ENCODE measurements at regions not wholly inside any gene's neighbourhood (a gene's known extent, or its start where the extent isn't known, plus 50 kb on each side); places are given as distances from the start of the nearest gene placed in this dataset.

- intact Hi-C loops (cut with DNase I; ENCODE audit: low total_unique reads): no loop called here
- WGBS, 2 donors: 61 to 100% methylated on average over 2 to 4 of the region's 7 CpGs
- H3K9me3 ChIP-seq: no peaks in the 10 kb centered on the region
- no peaks in the 10 kb centered on the region for H3K4me1 ChIP-seq
- H3K27me3 ChIP-seq: no peaks in the 10 kb centered on the region
- peak; percentile 16 for DNase-seq
- TF ChIP-seq POLR2A (IDR thresholded peaks at IDR 0.05) (no peak), CTCF (IDR thresholded peaks at IDR 0.05) (no peak)
- H3K27ac ChIP-seq: no peak overlapping the region
- no peaks in the 10 kb centered on the region for H3K36me3 ChIP-seq (ENCODE audit: low read depth, missing control alignments)
- no peak overlapping the region for H3K4me3 ChIP-seq
Measured at GRCh38 chrX:69082753-69083150, 82.5 kb downstream of the PJA1 start.

GRCh38 chrX:69082055-69082752 is 83.0 kb downstream of the PJA1 start:
- Histone ChIP-seq H3K36me3 (ENCODE audit: low read depth, missing control alignments) (no peaks in the 10 kb centered on the region), H3K27me3 (no peaks in the 10 kb centered on the region), H3K9me3 (no peaks in the 10 kb centered on the region), H3K4me1 (no peaks in the 10 kb centered on the region), H3K4me3 (no peak overlapping the region), H3K27ac (no peak overlapping the region)
- intact Hi-C loops (cut with DNase I; ENCODE audit: low total_unique reads): no loop called here
- no peak for DNase-seq
- TF ChIP-seq CTCF (IDR thresholded peaks at IDR 0.05) (no peak), POLR2A (IDR thresholded peaks at IDR 0.05) (no peak)
- WGBS, 2 donors: 56% methylated on average over 8 to 9 of the region's 10 CpGs

DNA sequence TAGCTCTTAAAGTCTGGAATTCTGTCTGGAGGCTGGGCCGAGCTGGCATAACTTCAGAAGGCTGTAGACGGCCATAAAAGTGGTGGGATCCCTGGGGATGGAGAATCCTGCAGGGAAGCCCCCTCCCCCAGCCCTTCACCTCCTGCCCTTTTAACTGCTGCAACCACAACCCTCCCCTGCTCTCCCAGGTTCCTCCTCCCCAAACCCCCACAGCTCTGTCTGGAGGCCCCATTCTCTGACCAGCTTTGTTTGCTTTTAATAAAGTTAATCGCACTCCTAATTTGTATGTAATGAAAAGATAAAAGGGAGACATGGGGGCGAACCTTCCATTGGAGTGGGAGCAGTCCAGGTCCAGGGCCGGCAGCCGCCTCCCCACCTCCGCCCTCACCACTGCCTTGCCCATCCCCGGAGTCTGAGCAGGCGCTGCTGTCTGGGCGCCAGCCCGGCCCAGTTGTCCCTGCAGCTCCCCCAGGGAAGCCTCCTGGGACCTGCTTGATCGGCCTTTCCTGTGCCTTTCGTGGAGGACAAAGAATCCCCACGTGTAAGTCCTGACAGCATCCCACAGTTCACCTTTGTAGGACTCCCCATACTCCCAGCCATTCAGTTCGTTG is 84.3 kb downstream of the PJA1 start:
- no peak for TF ChIP-seq CTCF (IDR thresholded peaks at IDR 0.05)
- TF ChIP-seq POLR2A (IDR thresholded peaks at IDR 0.05): no peak
- no peak for DNase-seq
- 68 to 70% methylated on average over 3 to 13 of the region's 15 CpGs for WGBS, 2 donors
- intact Hi-C loops (cut with DNase I; ENCODE audit: low total_unique reads): no loop called here
- H3K4me1 ChIP-seq: no peaks in the 10 kb centered on the region
- H3K27ac ChIP-seq: no peak overlapping the region
- H3K36me3 ChIP-seq (ENCODE audit: low read depth, missing control alignments): no peaks in the 10 kb centered on the region
- H3K9me3 ChIP-seq: no peaks in the 10 kb centered on the region
- H3K4me3 ChIP-seq: no peak overlapping the region
- no peaks in the 10 kb centered on the region for H3K27me3 ChIP-seq

GRCh38 chrX:69079268-69079667 is 86.0 kb downstream of the PJA1 start:
- intact Hi-C loops (cut with DNase I; ENCODE audit: low total_unique reads): no loop called here
- H3K4me1 ChIP-seq: no peaks in the 10 kb centered on the region
- WGBS, 2 donors: 92 to 94% methylated on average over 5 of the region's 5 CpGs
- no peaks in the 10 kb centered on the region for H3K27me3 ChIP-seq
- no peaks in the 10 kb centered on the region for H3K36me3 ChIP-seq (ENCODE audit: low read depth, missing control alignments)
- no peak overlapping the region for H3K4me3 ChIP-seq
- TF ChIP-seq CTCF (IDR thresholded peaks at IDR 0.05) (no peak), POLR2A (IDR thresholded peaks at IDR 0.05) (no peak)
- H3K27ac ChIP-seq: no peak overlapping the region
- no peaks in the 10 kb centered on the region for H3K9me3 ChIP-seq
- DNase-seq: no peak

Data from testis (tissue), 2 donors.